ENCODE measurements at regions not wholly inside any gene's neighbourhood (a gene's known extent, or its start where the extent isn't known, plus 50 kb on each side); places are given as distances from the start of the nearest gene placed in this dataset.

- TF ChIP-seq CTCF (conservative IDR thresholded peaks at IDR 0.05): no peak
- H3K27ac ChIP-seq: peak overlapping the region; percentile 63
These were observed 108.9 kb upstream of the SPRY4 start for GRCh38 chr5:142433526-142434321.

- peak overlapping the region; percentile 63 for H3K27ac ChIP-seq
These were observed 108.1 kb upstream of the SPRY4 start for GRCh38 chr5:142432961-142433360.

GRCh38 chr5:142432369-142432863 is 107.6 kb upstream of the SPRY4 start:
- peak overlapping the region; percentile 63 for H3K27ac ChIP-seq
- TF ChIP-seq CTCF (conservative IDR thresholded peaks at IDR 0.05): no peak

More at GRCh38 chr5:142432961-142433360, 108.1 kb upstream of the SPRY4 start:
- TF ChIP-seq CTCF (conservative IDR thresholded peaks at IDR 0.05): no peak

- no peak for TF ChIP-seq CTCF (conservative IDR thresholded peaks at IDR 0.05)
These were observed 104.1 kb upstream of the SPRY4 start for GRCh38 chr5:142428773-142429473.

GRCh38 chr5:142428036-142428772 is 103.4 kb upstream of the SPRY4 start:
- H3K27ac ChIP-seq: no peak overlapping the region
- TF ChIP-seq CTCF (conservative IDR thresholded peaks at IDR 0.05): no peak

More at GRCh38 chr5:142428773-142429473, 104.1 kb upstream of the SPRY4 start:
- no peak overlapping the region for H3K27ac ChIP-seq

- TF ChIP-seq CTCF (conservative IDR thresholded peaks at IDR 0.05): no peak
- no peak overlapping the region for H3K27ac ChIP-seq
These were observed 102.7 kb upstream of the SPRY4 start for GRCh38 chr5:142427529-142427928.

- H3K27ac ChIP-seq: no peak overlapping the region
- no peak for TF ChIP-seq CTCF (conservative IDR thresholded peaks at IDR 0.05)
These were observed 102.2 kb upstream of the SPRY4 start for GRCh38 chr5:142427015-142427364.

Measured in VCaP (cell line).